Astrocyte (in vitro differentiated cells and primary cell): ENCODE measurements at regions not wholly inside any gene's neighbourhood (a gene's known extent, or its start where the extent isn't known, plus 50 kb on each side); places are given as distances from the start of the nearest gene placed in this dataset.

ENCODE experiments used
- DNase-seq: peaks from one replicate; pipeline ENCODE4 v3.0.0-alpha.2; 2010; ENCODE audit warnings: low read depth
- FAIRE-seq: peaks from 2 replicates; lab custom pipeline; 2011; peaks lifted over from hg19 to GRCh38; lab: Jason Lieb, UNC
- H2AFZ ChIP-seq: 2 replicates; pipeline ENCODE4 v1.6.0; 2012; ENCODE audit warnings: low read depth, low read length, inconsistent platforms
- H3K27ac ChIP-seq: 2 replicates; pipeline ENCODE4 v1.5.1; 2011; ENCODE audit warnings: low read depth, low read length, inconsistent platforms
- H3K27me3 ChIP-seq: 2 replicates; pipeline ENCODE4 v1.6.0; 2011; ENCODE audit warnings: low read length, inconsistent platforms; ENCODE audit not compliant: insufficient read depth
- H3K36me3 ChIP-seq: 2 replicates; pipeline ENCODE4 v1.5.1; 2011; ENCODE audit warnings: low read length, inconsistent platforms; ENCODE audit not compliant: insufficient read depth
- H3K4me1 ChIP-seq: 2 replicates; pipeline ENCODE4 v1.5.1; 2011; ENCODE audit warnings: low read length, inconsistent platforms; ENCODE audit not compliant: insufficient read depth
- H3K4me2 ChIP-seq: 2 replicates; pipeline ENCODE4 v1.6.0; 2012; ENCODE audit warnings: low read length, inconsistent platforms
- H3K4me3 ChIP-seq: 2 replicates; pipeline ENCODE4 v1.5.1; 2011; ENCODE audit warnings: low read depth, mild to moderate bottlenecking, low read length, inconsistent platforms; ENCODE audit not compliant: insufficient read depth
- H3K79me2 ChIP-seq: 2 replicates; pipeline ENCODE4 v1.6.0; 2012; ENCODE audit warnings: mild to moderate bottlenecking, low read length, inconsistent platforms; ENCODE audit not compliant: insufficient read depth
- H3K9ac ChIP-seq: 2 replicates; pipeline ENCODE4 v1.6.0; 2012; ENCODE audit warnings: mild to moderate bottlenecking, low read length, inconsistent platforms
- H3K9me3 ChIP-seq: 2 replicates; pipeline ENCODE4 v1.5.1; 2012; ENCODE audit warnings: low read depth, mild to moderate bottlenecking, low read length, inconsistent platforms; ENCODE audit not compliant: insufficient read depth
- H4K20me1 ChIP-seq: 2 replicates; pipeline ENCODE4 v1.6.0; 2012; ENCODE audit warnings: low read length, inconsistent platforms; ENCODE audit not compliant: insufficient read depth
- H3K27ac Mint-ChIP-seq: one replicate; pipeline ENCODE4 v1.8.0; 2021; ENCODE audit warnings: mild to moderate bottlenecking, mixed read lengths; ENCODE audit not compliant: unreplicated experiment
- H3K27me3 Mint-ChIP-seq: one replicate; pipeline ENCODE4 v1.8.0; 2021; ENCODE audit warnings: low read depth, mixed read lengths; ENCODE audit not compliant: unreplicated experiment
- H3K36me3 Mint-ChIP-seq: one replicate; pipeline ENCODE4 v1.8.0; 2021; ENCODE audit warnings: low read depth, mixed read lengths; ENCODE audit not compliant: unreplicated experiment
- H3K4me1 Mint-ChIP-seq: one replicate; pipeline ENCODE4 v1.8.0; 2021; ENCODE audit warnings: low read depth, mixed read lengths; ENCODE audit not compliant: unreplicated experiment
- H3K4me3 Mint-ChIP-seq: one replicate; pipeline ENCODE4 v1.8.0; 2021; ENCODE audit warnings: mild to moderate bottlenecking, moderate library complexity, mixed read lengths; ENCODE audit not compliant: unreplicated experiment
- H3K9me3 Mint-ChIP-seq: one replicate; pipeline ENCODE4 v1.8.0; 2021; ENCODE audit warnings: mild to moderate bottlenecking, mixed read lengths; ENCODE audit not compliant: unreplicated experiment
- EZH2 ChIP-seq: IDR thresholded peaks from 2 replicates; pipeline ENCODE4 v1.6.1; 2012; ENCODE audit warnings: mild to moderate bottlenecking, low read length, inconsistent platforms; ENCODE audit not compliant: insufficient read depth
- TF ChIP-seq, protein P1 (sequence below): IDR thresholded peaks from 2 replicates; pipeline ENCODE4 v1.5.1; 2011; ENCODE audit warnings: low read depth, mild to moderate bottlenecking, inconsistent platforms, low read length, moderate library complexity; ENCODE audit not compliant: insufficient read depth

DNA sequence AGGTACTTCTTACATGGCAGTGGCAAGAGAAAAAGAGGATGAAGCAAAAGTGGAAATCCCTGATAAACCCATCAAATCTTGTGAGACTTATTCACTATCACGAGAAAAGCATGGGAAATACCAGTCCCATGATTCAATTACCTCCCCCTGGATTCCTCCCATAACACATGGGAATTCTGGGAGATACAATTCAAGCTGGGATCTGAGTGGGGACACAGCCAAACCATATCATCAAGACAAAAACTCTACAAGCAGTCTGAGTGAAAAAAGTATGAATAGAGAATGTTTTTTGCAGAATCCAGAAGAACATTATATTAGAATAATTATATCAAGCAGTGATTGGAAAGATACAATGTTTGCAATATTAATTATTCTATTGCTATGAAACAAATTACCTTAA lies 893.7 kb downstream of the FAM181B start:
- no peaks in the 10 kb centered on the region for H3K9me3 ChIP-seq
- no peak overlapping the region for H3K4me2 ChIP-seq
- no peaks in the 10 kb centered on the region for H3K4me1 ChIP-seq
- no peaks in the 10 kb centered on the region for H3K9me3 Mint-ChIP-seq
- no peaks in the 10 kb centered on the region for H3K79me2 ChIP-seq
- TF ChIP-seq, protein P1, sequence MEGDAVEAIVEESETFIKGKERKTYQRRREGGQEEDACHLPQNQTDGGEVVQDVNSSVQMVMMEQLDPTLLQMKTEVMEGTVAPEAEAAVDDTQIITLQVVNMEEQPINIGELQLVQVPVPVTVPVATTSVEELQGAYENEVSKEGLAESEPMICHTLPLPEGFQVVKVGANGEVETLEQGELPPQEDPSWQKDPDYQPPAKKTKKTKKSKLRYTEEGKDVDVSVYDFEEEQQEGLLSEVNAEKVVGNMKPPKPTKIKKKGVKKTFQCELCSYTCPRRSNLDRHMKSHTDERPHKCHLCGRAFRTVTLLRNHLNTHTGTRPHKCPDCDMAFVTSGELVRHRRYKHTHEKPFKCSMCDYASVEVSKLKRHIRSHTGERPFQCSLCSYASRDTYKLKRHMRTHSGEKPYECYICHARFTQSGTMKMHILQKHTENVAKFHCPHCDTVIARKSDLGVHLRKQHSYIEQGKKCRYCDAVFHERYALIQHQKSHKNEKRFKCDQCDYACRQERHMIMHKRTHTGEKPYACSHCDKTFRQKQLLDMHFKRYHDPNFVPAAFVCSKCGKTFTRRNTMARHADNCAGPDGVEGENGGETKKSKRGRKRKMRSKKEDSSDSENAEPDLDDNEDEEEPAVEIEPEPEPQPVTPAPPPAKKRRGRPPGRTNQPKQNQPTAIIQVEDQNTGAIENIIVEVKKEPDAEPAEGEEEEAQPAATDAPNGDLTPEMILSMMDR, result no peak
- TF ChIP-seq EZH2, result no peak
- no peaks in the 10 kb centered on the region for H3K27me3 ChIP-seq
- FAIRE-seq, result no peak
- no peaks in the 10 kb centered on the region for H3K4me1 Mint-ChIP-seq
- no peak overlapping the region for H3K27ac ChIP-seq
- H3K27me3 Mint-ChIP-seq, result no peaks in the 10 kb centered on the region
- H3K27ac Mint-ChIP-seq, result no peak overlapping the region
- H3K36me3 Mint-ChIP-seq, result no peaks in the 10 kb centered on the region
- no peaks in the 10 kb centered on the region for H4K20me1 ChIP-seq
- H2AFZ ChIP-seq, result no peak overlapping the region
- no peaks in the 10 kb centered on the region for H3K36me3 ChIP-seq
- no peak for DNase-seq
- H3K4me3 Mint-ChIP-seq, result no peak overlapping the region
- H3K9ac ChIP-seq, result no peak overlapping the region
- no peak overlapping the region for H3K4me3 ChIP-seq

DNA sequence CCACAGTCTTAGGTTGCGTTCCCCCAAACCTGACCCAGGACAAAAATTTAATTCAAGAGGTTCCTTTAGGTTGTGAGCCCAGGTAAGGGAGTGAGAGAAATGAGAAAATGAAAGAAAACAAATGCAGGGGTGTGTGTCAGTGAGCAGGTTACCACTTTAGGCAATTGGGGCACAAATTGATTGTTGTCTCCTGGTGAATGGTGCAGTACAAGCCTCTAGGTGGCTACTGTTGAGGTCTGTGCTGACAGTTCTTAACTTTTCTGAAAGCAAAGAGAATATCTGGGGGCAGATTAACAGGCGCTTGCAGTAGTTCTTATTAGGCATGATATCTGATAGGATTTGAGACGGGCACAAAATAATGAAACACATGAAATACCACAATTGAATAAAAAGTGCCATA lies 894.6 kb downstream of the FAM181B start:
- Histone ChIP-seq H3K36me3 (no peaks in the 10 kb centered on the region), H3K4me1 (no peaks in the 10 kb centered on the region), H3K4me3 (no peak overlapping the region), H3K9me3 (no peaks in the 10 kb centered on the region), H3K9ac (no peak overlapping the region), H2AFZ (no peak overlapping the region), H4K20me1 (no peaks in the 10 kb centered on the region), H3K27ac (no peak overlapping the region), H3K79me2 (no peaks in the 10 kb centered on the region), H3K4me2 (no peak overlapping the region), H3K27me3 (no peaks in the 10 kb centered on the region)
- H3K4me3 Mint-ChIP-seq, result no peak overlapping the region
- no peaks in the 10 kb centered on the region for H3K27me3 Mint-ChIP-seq
- H3K9me3 Mint-ChIP-seq, result no peaks in the 10 kb centered on the region
- H3K4me1 Mint-ChIP-seq, result no peaks in the 10 kb centered on the region
- TF ChIP-seq, protein P1, result no peak
- TF ChIP-seq EZH2, result no peak
- FAIRE-seq (no peak), DNase-seq (no peak)
- no peaks in the 10 kb centered on the region for H3K36me3 Mint-ChIP-seq
- no peak overlapping the region for H3K27ac Mint-ChIP-seq

DNA sequence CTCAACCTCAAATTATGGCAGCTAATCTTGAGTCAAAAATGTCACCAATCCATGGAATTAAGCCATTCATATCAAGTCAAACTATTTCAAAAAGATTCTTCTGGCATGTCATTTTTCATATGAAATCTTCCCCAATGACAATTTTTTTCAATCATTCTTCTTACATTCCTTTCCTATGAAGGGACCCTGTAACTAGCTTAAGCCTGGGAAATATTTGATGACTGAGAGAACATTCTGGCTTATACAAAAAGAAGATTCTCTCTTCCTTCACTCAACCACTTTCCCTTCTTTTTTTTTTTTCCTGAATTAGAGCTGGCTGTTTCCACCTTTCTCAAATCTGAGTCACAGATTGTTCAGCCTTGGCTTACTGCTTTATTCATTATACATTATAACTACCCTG lies 903.7 kb downstream of the FAM181B start:
- no peaks in the 10 kb centered on the region for H3K9me3 ChIP-seq
- no peaks in the 10 kb centered on the region for H3K36me3 Mint-ChIP-seq
- H3K27ac Mint-ChIP-seq, result no peak overlapping the region
- no peaks in the 10 kb centered on the region for H3K27me3 Mint-ChIP-seq
- H4K20me1 ChIP-seq, result no peaks in the 10 kb centered on the region
- no peak overlapping the region for H2AFZ ChIP-seq
- H3K9me3 Mint-ChIP-seq, result no peaks in the 10 kb centered on the region
- H3K4me1 ChIP-seq, result no peaks in the 10 kb centered on the region
- FAIRE-seq, result peak; percentile 34
- peaks cover 9% of the 10 kb centered on the region for H3K4me1 Mint-ChIP-seq
- no peak overlapping the region for H3K27ac ChIP-seq
- H3K9ac ChIP-seq, result no peak overlapping the region
- no peak for DNase-seq
- H3K36me3 ChIP-seq, result no peaks in the 10 kb centered on the region
- no peaks in the 10 kb centered on the region for H3K79me2 ChIP-seq
- H3K4me3 Mint-ChIP-seq, result no peak overlapping the region
- H3K27me3 ChIP-seq, result no peaks in the 10 kb centered on the region
- no peak for TF ChIP-seq EZH2
- TF ChIP-seq, protein P1, result no peak
- H3K4me2 ChIP-seq, result no peak overlapping the region
- H3K4me3 ChIP-seq, result no peak overlapping the region
